NCI-H187 treated with DMSO at 0.1 percent for 48 hours (cell line): ENCODE measurements at regions not wholly inside any gene's neighbourhood (a gene's known extent, or its start where the extent isn't known, plus 50 kb on each side); places are given as distances from the start of the nearest gene placed in this dataset.

Source experiments
- DNase-seq: peaks from one replicate; lab custom pipeline; 2025; lab: John Stamatoyannopoulos, UW

DNA sequence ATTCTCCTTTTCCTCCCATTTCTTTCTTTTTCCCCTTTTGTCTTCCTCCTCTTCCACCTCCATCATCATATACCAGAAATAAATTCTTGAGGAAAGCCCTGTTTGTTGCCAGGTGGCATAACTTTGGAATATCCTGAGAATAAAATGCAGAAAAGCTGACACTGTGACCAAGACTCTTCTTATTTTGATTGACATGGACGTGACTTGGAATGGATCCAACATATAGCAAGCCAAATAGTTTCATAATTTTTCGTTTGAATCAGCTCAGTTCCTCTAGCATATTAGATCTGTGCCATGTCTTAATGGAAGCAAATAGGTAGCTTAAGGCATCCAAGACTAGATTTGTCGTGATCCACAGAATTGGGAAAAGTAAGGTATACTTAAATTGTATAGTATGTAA lies 354.7 kb upstream of the FIGN start:
- no peak for DNase-seq

DNA sequence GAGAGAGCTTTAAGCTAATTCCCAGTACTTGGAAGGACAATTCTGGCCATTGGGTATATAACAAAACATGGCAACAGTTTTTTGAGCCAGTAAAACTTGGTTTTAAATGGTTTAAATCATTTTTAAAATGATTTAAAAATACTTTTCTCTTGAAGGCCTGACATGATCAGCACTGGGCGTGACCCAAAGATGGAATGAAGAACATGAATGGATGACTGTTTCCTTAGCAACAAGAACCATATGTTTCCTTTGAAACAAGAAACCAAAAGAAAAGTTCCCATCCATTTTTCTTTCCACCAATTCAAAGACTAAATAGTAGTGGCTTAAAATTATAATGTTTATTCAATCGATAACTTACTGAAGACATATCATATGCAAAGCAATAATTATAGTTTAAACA lies 348.3 kb upstream of the FIGN start:
- DNase-seq: no peak

DNA sequence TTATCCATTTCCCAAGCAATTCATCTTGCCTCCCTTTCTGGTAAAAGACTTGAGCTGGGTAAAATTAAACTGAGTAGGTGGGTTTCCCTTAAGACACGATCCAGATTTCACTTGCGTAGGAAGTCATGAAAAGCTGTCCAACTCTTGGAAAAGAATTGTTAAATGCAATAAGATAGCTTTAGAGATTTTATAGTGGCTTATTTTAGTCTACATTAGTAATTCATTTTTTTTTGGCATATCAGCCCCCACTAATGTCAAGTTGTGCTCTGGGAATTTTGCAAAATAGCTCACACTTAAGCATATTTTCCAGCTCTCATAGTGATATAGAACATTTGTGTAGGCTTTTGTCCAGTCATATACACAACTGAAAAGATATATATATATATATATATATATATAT lies 344.7 kb upstream of the FIGN start:
- no peak for DNase-seq

GRCh38 chr2:164079258-164079657 lies 343.4 kb upstream of the FIGN start:
- DNase-seq: no peak

GRCh38 chr2:164078421-164078820 lies 342.6 kb upstream of the FIGN start:
- no peak for DNase-seq

DNA sequence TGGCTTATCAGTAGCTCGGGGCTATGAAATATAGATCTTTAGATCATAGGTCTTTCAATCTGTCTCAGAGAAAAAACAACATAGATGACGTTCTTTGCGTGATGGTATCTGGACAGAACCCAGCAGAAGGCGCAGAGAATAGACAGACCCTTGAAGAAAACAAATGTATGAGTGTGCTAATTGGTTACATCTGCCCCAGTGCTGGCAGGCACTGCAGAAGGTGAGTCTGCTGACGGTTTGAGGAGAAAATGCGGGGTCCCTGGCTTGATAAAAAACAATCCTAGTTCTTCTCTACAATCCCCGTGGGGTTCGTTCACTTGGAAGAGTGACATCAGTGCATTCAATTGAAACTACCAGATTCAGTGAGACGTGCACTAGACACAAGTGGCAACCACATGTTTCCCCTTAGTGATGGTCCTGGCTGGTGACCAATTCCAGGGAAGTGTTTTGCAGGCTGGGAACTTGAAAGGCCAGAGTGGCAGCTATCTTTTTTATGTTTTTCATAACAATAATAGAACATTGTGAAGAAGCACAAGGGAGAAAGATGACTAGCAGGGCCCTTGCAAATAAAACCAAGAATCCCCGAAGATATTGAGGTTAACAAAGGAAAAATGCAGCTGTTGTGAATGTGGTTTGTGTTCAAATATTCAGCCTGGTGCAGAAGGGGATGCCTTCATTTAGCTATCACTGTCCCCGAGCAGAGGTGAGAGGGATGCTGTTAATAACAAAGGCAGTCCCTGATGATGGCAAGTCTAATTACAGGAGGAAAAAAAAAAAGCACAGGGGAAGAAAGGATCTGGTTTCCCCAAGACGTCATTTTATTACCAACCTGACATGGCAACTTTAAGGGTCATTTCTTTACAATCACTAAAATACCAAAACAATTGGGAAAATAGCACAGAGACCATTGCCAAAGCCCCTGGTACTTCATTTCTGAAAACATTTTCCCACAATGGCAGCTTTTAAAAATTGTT lies 337.6 kb upstream of the FIGN start:
- no peak for DNase-seq

GRCh38 chr2:164069540-164069939 lies 333.7 kb upstream of the FIGN start:
- no peak for DNase-seq

DNA sequence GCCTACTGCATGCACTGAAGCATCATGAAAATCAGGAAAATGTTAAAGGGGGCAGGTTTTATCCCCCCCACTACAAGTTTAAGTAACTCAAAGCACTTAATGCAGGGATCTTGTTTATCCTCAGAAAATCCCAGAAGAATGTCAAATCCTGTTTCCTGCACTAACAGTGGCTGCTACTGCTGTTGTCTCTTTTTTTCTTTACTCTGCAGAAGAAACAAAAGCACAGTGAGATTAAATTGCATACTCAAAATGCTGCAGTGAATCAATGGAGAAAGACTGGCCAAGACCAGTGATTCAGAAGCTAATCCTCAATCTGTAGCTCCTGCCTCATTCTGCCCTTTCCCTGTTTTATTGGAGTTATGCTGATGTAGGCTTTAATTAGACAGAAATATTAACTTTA lies 332.3 kb upstream of the FIGN start:
- DNase-seq: no peak

- no peak for DNase-seq
These were observed 330.3 kb upstream of the FIGN start for GRCh38 chr2:164066095-164066494.

GRCh38 chr2:164065038-164065437 lies 329.2 kb upstream of the FIGN start:
- no peak for DNase-seq

DNA sequence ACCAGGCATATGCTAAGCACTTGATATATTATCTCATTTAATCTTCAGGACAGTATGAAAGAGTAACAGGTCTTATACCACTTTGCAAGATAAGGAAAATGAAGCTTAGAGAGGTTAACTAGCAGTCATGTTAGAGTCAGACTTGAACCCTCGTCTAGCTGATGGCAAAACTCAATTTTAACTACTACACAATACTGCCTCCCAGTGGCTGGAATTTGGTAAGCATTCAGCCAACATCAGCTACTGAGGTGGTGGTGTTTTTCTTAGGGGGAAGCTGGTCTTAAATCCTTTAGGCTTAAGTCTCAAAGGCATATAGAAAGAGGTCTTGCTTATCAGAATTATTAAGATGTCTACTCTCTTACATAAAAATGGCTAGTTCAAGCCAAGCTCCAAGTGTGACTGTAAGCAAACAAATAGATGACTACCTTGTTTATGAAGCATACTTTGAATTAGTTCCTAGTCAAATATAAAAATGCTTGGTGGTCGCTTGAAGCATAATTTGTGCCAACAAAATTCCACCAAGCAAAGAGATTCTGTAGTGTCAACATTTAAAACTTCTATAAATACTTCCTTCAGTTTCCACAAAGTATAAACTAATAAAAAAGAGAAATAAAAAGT lies 325.4 kb upstream of the FIGN start:
- DNase-seq: no peak

DNA sequence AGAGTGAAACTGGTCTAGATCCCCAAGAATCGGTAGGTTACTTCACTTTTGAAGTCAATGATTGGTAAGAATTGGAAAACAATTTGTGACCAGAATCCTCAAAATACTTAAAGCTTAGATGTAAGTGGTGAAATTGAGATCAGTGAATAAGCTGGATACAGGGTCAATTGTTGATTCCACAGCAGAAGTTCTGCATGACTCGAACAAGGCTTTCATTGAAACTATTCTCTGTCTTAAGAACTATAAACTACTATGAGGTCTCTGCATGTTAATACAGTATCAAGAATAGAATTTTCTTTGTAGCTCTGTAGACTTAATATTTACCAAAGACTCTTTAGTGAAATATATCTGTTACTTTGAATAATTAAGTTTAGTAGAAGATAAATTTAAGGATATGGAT lies 324.2 kb upstream of the FIGN start:
- no peak for DNase-seq

DNA sequence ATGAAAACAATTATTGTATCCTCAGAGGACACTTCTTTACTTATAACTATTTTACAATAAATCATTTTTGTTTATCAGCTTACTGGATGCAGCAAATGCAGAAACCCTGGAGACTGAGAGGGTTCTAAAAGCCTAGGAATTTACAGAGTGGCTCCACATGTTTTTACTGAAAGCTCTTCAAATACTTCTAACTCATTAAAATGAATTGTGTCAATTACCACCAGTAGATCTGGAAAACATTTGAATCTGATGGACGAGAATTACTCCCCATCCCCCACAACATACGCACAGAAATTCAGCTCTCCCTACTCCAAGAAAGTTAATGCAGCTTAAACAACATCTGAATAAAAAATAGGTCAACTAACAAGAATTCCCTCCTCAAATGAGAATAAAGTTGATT lies 319.8 kb upstream of the FIGN start:
- DNase-seq: no peak

GRCh38 chr2:164054651-164055050 lies 318.8 kb upstream of the FIGN start:
- DNase-seq: no peak

DNA sequence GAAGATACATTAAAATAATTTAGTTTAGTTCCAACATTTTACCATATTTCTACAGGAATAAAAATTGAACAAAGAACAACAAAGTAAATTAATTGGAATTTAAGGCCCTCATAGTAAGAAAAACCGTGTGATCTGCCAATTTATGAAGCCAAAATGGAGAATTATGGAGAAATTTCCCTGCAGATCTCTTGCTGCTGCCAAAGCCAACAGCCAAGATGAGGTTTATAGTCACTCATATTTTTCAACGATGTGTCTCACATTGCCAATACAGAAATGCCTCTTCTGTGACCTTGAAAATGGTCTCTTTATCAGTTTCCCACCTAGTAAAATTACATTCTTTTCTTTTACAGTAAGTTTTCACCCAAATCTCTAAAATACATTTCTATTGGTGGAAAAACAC lies 317.2 kb upstream of the FIGN start:
- no peak for DNase-seq

GRCh38 chr2:164052006-164052405 lies 316.2 kb upstream of the FIGN start:
- DNase-seq: no peak

DNA sequence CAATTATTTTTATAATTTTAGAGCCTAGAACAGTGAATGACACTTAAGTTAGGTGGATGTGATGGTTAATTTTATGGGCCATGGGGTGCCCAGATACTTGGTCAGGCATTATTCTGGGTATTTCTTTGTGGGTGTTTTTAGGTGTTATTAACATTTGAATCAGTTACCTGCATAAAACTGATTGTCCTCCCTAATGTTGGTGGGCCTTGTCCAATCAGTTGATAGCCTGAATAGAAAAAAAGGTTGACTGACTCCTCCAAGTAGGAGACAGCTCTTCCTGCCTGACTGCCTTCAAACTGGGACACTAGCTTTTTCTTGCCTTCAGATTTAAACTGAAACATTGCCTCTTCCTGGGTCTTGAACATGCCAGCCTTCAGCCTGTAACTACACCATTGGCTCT lies 312.9 kb upstream of the FIGN start:
- no peak for DNase-seq

- no peak for DNase-seq
These were observed 310.2 kb upstream of the FIGN start for GRCh38 chr2:164046040-164046439.

GRCh38 chr2:164044622-164045021 lies 308.8 kb upstream of the FIGN start:
- DNase-seq: no peak

GRCh38 chr2:164039270-164039669 lies 303.5 kb upstream of the FIGN start:
- no peak for DNase-seq

DNA sequence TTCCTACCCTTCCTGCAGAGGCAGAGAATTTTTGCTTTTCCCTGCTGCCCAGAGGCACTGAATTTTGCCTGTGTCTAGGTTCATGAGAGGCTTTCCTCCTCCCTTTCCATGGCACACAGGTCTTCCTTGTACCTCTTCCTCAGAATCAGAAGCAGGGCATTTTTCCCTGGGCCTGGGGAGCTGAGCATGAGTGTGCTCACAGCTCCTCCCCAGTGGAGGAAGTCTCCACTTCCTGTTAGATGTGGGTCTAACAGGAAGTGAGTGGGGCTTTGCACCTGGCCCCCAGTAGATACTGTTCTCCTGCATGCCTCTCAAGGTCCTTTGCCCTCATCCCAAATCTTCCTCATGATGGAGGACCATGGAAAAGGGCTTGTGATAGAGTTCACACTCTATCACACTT lies 297.2 kb upstream of the FIGN start:
- no peak for DNase-seq

GRCh38 chr2:164030623-164031022 lies 294.8 kb upstream of the FIGN start:
- no peak for DNase-seq

GRCh38 chr2:164028814-164029534 lies 293.2 kb upstream of the FIGN start:
- DNase-seq: no peak
